ENCODE measurements at regions not wholly inside any gene's neighbourhood (a gene's known extent, or its start where the extent isn't known, plus 50 kb on each side); places are given as distances from the start of the nearest gene placed in this dataset.

DNA sequence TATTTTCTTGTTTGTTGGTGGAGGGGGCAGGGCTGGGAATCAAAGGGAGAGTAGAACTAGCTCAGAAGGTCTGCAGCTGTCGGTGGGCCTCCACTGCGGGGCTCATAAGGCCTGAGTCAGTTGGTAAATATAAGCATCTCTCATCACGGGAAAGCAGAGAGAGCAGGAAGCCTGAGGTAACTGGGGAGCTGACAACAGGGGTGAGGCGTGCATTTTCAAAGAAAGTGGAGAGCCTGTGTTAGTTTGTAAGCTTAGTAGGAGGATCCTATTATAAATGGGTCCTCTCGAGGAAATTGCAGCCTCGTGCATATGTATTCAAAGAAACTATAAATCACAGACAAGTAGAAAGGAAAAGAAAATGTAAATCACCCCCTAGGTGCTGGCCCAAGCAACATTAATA lies 221.0 kb upstream of the CDH13 start:
- TF ChIP-seq GLIS3 (CRISPR knock-in tag; IDR thresholded peaks at IDR 0.05) = no peak
- no peak for TF ChIP-seq PATZ1 (CRISPR knock-in tag; IDR thresholded peaks at IDR 0.05; ENCODE audit: borderline replicate concordance)
- TF ChIP-seq ZNF70 (CRISPR knock-in tag; IDR thresholded peaks at IDR 0.05) = no peak
- TF ChIP-seq ZNF8 (CRISPR knock-in tag; IDR thresholded peaks at IDR 0.05) = no peak
- TF ChIP-seq ZFP30 (CRISPR knock-in tag; IDR thresholded peaks at IDR 0.05) = no peak
- no peak for TF ChIP-seq ARNTL (CRISPR knock-in tag; IDR thresholded peaks at IDR 0.05; ENCODE audit: borderline replicate concordance, low read depth)

Data from SK-N-SH treated with all-trans-retinoic acid at 6 μM for 48 hours (cell line).